ENCODE measurements at regions not wholly inside any gene's neighbourhood (a gene's known extent, or its start where the extent isn't known, plus 50 kb on each side); places are given as distances from the start of the nearest gene placed in this dataset.

GRCh38 chr3:148439254-148439822 lies 258.4 kb upstream of the AGTR1 start:
- TF ChIP-seq TCF7L2 (IDR thresholded peaks at IDR 0.05; ENCODE audit: low read depth, low read length) (no peak), CTCF (IDR thresholded peaks at IDR 0.05) (no peak)

Measured in Panc1 (cell line).